ENCODE measurements at regions not wholly inside any gene's neighbourhood (a gene's known extent, or its start where the extent isn't known, plus 50 kb on each side); places are given as distances from the start of the nearest gene placed in this dataset.
A peak's percentile ranks its signal among the peaks of the same experiment; 100 is the strongest.

- Histone ChIP-seq H3K4me3 (no peak overlapping the region), H3K9ac (ENCODE audit: insufficient read depth in 1 of 2, low read depth in 2 of 2, low read length in 2 of 2) (peak overlapping the region in 1 of 2 experiments; percentile 51; a peak in 1 of 4 replicates), H3K9me3 (replicated peaks; ENCODE audit: control insufficient read depth, insufficient read depth, low read depth, low read length) (no peaks in the 10 kb centered on the region), H3K9me1 (ENCODE audit: control insufficient read depth, insufficient read depth, low read length) (no peaks in the 10 kb centered on the region), H3K27ac (ENCODE audit: extremely low read depth, low read depth, low read length) (no peak overlapping the region), H3K36me3 (ENCODE audit: control insufficient read depth, insufficient read depth, low read length) (no peaks in the 10 kb centered on the region), H3K79me2 (ENCODE audit: control insufficient read depth, insufficient read depth, low read length) (peaks cover 22% of the 10 kb centered on the region), H3K27me3 (ENCODE audit: control insufficient read depth in 2 of 2, insufficient read depth in 2 of 2, low read length in 2 of 2) (no peaks in the 10 kb centered on the region), H4K20me1 (replicated peaks; ENCODE audit: control insufficient read depth, insufficient read depth, low read length) (no peaks in the 10 kb centered on the region), H2AFZ (ENCODE audit: low read depth, low read length) (peak overlapping the region; percentile 60), H3K4me1 (replicated peaks in 1 of 2; ENCODE audit: control insufficient read depth in 2 of 2, insufficient read depth in 2 of 2, low read length in 2 of 2) (peaks cover 41 to 61% of the 10 kb centered on the region in 2 experiments; a peak in 4 of 5 replicates), H3K4me2 (ENCODE audit: insufficient read depth, low read length) (no peak overlapping the region)
- FAIRE-seq, result no peak
- no peak for ATAC-seq
- WGBS (ENCODE audit: insufficient coverage, low coverage, missing lambda C conversion rate), result 89% methylated on average over 4 of the region's 6 CpGs
- TF ChIP-seq SMAD1 (IDR thresholded peaks at IDR 0.05; ENCODE audit: low read depth, low read length, partially characterized antibody) (no peak), CC2D1A (IDR thresholded peaks at IDR 0.05) (no peak), TGIF2 (CRISPR knock-in tag; IDR thresholded peaks at IDR 0.05) (no peak), CTCFL (IDR thresholded peaks at IDR 0.05; ENCODE audit: borderline replicate concordance, insufficient read depth, low read depth, low read length, poor library complexity, severe bottlenecking) (no peak), ATF4 (CRISPR knock-in tag; IDR thresholded peaks at IDR 0.05) (no peak), IRF1 (CRISPR knock-in tag; IDR thresholded peaks at IDR 0.05; ENCODE audit: borderline replicate concordance) (no peak), ZNF133 (CRISPR knock-in tag; IDR thresholded peaks at IDR 0.05) (no peak), HNRNPK (IDR thresholded peaks at IDR 0.05; ENCODE audit: low read depth, low read length, poor library complexity, severe bottlenecking) (no peak), GMEB1 (CRISPR knock-in tag; IDR thresholded peaks at IDR 0.05) (no peak)
- POLR2A ChIA-PET, result no interaction called here
- intact Hi-C loops (cut with micrococcal nuclease) (no loop called here), in situ Hi-C loops (cut with MboI) (no loop called here)
- DNase-seq (ENCODE audit: extremely low read depth in 1 of 4, low spot score in 3 of 4), result no peak
- no TSS peak for BruUV-seq (replicated peaks)
- CTCF ChIA-PET (ENCODE audit: low intra/inter-chr PET ratio), result no interaction called here
Measured at GRCh38 chr2:62293151-62293489, 97.2 kb downstream of the B3GNT2 start.
